Body of pancreas (tissue), 4 donors: ENCODE measurements at regions not wholly inside any gene's neighbourhood (a gene's known extent, or its start where the extent isn't known, plus 50 kb on each side); places are given as distances from the start of the nearest gene placed in this dataset.

Experiments used
- CTCF ChIP-seq, 7 experiments: fragments of 450-650 bp in 4 of 7; fragments of 200-600 bp in 3 of 7; sonication (generic) in 3 of 7; IDR thresholded peaks; one replicate each; pipeline ENCODE4 v1.5.1; 2016 to 2019; ENCODE audit warnings: antibody characterized with exemption in 7 of 7
- POLR2A ChIP-seq, 3 donors: fragments of 450-650 bp; IDR thresholded peaks; one replicate each; pipeline ENCODE4 v1.6.1; 2016; ENCODE audit warnings: antibody characterized with exemption in 3 of 3, mild to moderate bottlenecking in 2 of 3

- TF ChIP-seq CTCF (IDR thresholded peaks at IDR 0.05) (no peak), POLR2A (IDR thresholded peaks at IDR 0.05) (no peak)
Measured at GRCh38 chr3:28994161-28994905, 286.5 kb upstream of the RBMS3 start.
